ENCODE measurements at regions not wholly inside any gene's neighbourhood (a gene's known extent, or its start where the extent isn't known, plus 50 kb on each side); places are given as distances from the start of the nearest gene placed in this dataset.
"Not testable (repeated sequence)": the region's sequence is repeated elsewhere in the genome, so short reads cannot be mapped to it uniquely, and the experiment has no call there.

GRCh38 chr9:24817756-24818155 lies 272.1 kb upstream of the IZUMO3 start:
- Mint-ChIP-seq H3K9me3 (ENCODE audit: low read depth) (no peaks in the 10 kb centered on the region), H3K36me3 (ENCODE audit: insufficient read depth) (no peaks in the 10 kb centered on the region), H3K4me1 (ENCODE audit: low read depth) (no peaks in the 10 kb centered on the region), H3K4me3 (ENCODE audit: low read depth) (no peak overlapping the region), H3K27me3 (no peaks in the 10 kb centered on the region), H3K27ac (no peak overlapping the region)
- TF ChIP-seq, protein P1, sequence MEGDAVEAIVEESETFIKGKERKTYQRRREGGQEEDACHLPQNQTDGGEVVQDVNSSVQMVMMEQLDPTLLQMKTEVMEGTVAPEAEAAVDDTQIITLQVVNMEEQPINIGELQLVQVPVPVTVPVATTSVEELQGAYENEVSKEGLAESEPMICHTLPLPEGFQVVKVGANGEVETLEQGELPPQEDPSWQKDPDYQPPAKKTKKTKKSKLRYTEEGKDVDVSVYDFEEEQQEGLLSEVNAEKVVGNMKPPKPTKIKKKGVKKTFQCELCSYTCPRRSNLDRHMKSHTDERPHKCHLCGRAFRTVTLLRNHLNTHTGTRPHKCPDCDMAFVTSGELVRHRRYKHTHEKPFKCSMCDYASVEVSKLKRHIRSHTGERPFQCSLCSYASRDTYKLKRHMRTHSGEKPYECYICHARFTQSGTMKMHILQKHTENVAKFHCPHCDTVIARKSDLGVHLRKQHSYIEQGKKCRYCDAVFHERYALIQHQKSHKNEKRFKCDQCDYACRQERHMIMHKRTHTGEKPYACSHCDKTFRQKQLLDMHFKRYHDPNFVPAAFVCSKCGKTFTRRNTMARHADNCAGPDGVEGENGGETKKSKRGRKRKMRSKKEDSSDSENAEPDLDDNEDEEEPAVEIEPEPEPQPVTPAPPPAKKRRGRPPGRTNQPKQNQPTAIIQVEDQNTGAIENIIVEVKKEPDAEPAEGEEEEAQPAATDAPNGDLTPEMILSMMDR (IDR thresholded peaks at IDR 0.05; ENCODE audit: unreplicated experiment) = no peak
- DNase-seq (ENCODE audit: low spot score, unreplicated experiment) = no peak

GRCh38 chr9:24816006-24816405 lies 270.3 kb upstream of the IZUMO3 start:
- H3K27ac Mint-ChIP-seq = no peak overlapping the region
- H3K27me3 Mint-ChIP-seq = no peaks in the 10 kb centered on the region
- no peaks in the 10 kb centered on the region for H3K4me1 Mint-ChIP-seq (ENCODE audit: low read depth)
- H3K4me3 Mint-ChIP-seq (ENCODE audit: low read depth) = no peak overlapping the region
- no peaks in the 10 kb centered on the region for H3K9me3 Mint-ChIP-seq (ENCODE audit: low read depth)
- TF ChIP-seq, protein P1 (IDR thresholded peaks at IDR 0.05; ENCODE audit: unreplicated experiment) = no peak
- DNase-seq (ENCODE audit: low spot score, unreplicated experiment) = no peak
- H3K36me3 Mint-ChIP-seq (ENCODE audit: insufficient read depth) = no peaks in the 10 kb centered on the region

DNA sequence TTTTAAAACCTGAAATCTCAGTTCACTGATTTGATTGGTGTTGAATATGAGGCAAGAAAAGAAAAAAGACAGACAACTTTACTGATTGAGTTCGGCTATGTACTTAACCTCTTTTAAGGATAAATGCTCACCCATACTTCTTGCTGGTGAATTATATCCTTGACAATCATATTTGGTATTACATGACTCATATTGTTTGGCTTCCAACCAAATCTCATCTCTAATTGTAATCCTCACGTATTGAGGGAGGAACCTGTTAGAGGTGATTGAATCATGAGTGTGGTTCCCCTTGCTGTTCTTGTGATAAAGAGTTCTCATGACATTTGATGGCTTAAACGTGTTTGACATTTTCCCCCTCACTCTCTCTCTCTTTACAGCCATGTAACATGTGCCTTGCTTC lies 255.6 kb upstream of the IZUMO3 start:
- no peak overlapping the region for H3K4me3 Mint-ChIP-seq (ENCODE audit: low read depth)
- no peaks in the 10 kb centered on the region for H3K36me3 Mint-ChIP-seq (ENCODE audit: insufficient read depth)
- no peaks in the 10 kb centered on the region for H3K27me3 Mint-ChIP-seq
- H3K4me1 Mint-ChIP-seq (ENCODE audit: low read depth) = no peaks in the 10 kb centered on the region
- no peak for DNase-seq (ENCODE audit: low spot score, unreplicated experiment)
- no peaks in the 10 kb centered on the region for H3K9me3 Mint-ChIP-seq (ENCODE audit: low read depth)
- TF ChIP-seq, protein P1 (IDR thresholded peaks at IDR 0.05; ENCODE audit: unreplicated experiment) = no peak
- no peak overlapping the region for H3K27ac Mint-ChIP-seq

GRCh38 chr9:24793787-24794186 lies 248.1 kb upstream of the IZUMO3 start:
- Mint-ChIP-seq H3K27ac (no peak overlapping the region), H3K27me3 (no peaks in the 10 kb centered on the region), H3K4me3 (ENCODE audit: low read depth) (no peak overlapping the region), H3K4me1 (ENCODE audit: low read depth) (no peaks in the 10 kb centered on the region), H3K9me3 (ENCODE audit: low read depth) (peaks cover 14% of the 10 kb centered on the region), H3K36me3 (ENCODE audit: insufficient read depth) (no peaks in the 10 kb centered on the region)
- TF ChIP-seq, protein P1 (IDR thresholded peaks at IDR 0.05; ENCODE audit: unreplicated experiment) = no peak
- DNase-seq (ENCODE audit: low spot score, unreplicated experiment) = no peak

DNA sequence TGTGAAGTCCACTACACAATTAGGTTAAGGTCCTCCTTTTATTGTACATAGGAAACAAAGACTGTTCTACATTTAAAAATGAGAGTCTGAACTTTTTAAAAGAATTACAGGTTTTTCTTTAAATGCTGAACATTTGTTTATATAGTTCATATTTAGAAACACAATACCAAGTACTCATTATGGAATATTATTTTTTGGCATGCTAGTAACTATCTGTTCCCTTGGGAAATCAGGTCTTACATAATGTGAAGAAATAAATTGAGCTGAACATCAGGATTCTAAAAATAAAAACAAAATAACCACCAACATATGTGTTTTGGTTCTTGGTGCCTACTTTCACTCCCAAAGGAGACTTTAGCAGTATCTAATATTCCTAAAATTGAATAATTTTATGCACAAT lies 230.5 kb upstream of the IZUMO3 start:
- Mint-ChIP-seq H3K27ac (no peak overlapping the region), H3K4me1 (ENCODE audit: low read depth) (no peaks in the 10 kb centered on the region), H3K4me3 (ENCODE audit: low read depth) (no peak overlapping the region)

GRCh38 chr9:24774199-24774598 lies 228.5 kb upstream of the IZUMO3 start:
- not testable (repeated sequence) for H3K36me3 Mint-ChIP-seq (ENCODE audit: insufficient read depth); DNase-seq (ENCODE audit: low spot score, unreplicated experiment); H3K27me3 Mint-ChIP-seq; H3K27ac Mint-ChIP-seq; H3K4me3 Mint-ChIP-seq (ENCODE audit: low read depth); H3K4me1 Mint-ChIP-seq (ENCODE audit: low read depth)
- H3K9me3 Mint-ChIP-seq (ENCODE audit: low read depth) = peaks cover 27% of the 10 kb centered on the region

More for the DNA sequence above, 230.5 kb upstream of the IZUMO3 start:
- DNase-seq (ENCODE audit: low spot score, unreplicated experiment) = no peak
- Mint-ChIP-seq H3K9me3 (ENCODE audit: low read depth) (peaks cover 27% of the 10 kb centered on the region), H3K27me3 (no peaks in the 10 kb centered on the region), H3K36me3 (ENCODE audit: insufficient read depth) (no peaks in the 10 kb centered on the region)
- TF ChIP-seq, protein P1 (IDR thresholded peaks at IDR 0.05; ENCODE audit: unreplicated experiment) = no peak
